ENCODE measurements at regions not wholly inside any gene's neighbourhood (a gene's known extent, or its start where the extent isn't known, plus 50 kb on each side); places are given as distances from the start of the nearest gene placed in this dataset.
A peak's percentile ranks its signal among the peaks of the same experiment; 100 is the strongest.

- Histone ChIP-seq H3K9me3 (no peaks in the 10 kb centered on the region), H3K36me3 (no peaks in the 10 kb centered on the region), H3K4me3 (no peak overlapping the region), H3K27me3 (no peaks in the 10 kb centered on the region), H3K4me1 (peaks cover 0 to 25% (median 6%) of the 10 kb centered on the region in 3 donors), H3K27ac (no peak overlapping the region)
- 29 to 54% methylated on average over 4 to 5 of the region's 7 CpGs for WGBS, 2 donors (ENCODE audit: low coverage in 1 of 2)
- TF ChIP-seq EP300 (IDR thresholded peaks at IDR 0.05) = no peak
- no peak for TF ChIP-seq POLR2AphosphoS5 (IDR thresholded peaks at IDR 0.05)
- TF ChIP-seq POLR2A (IDR thresholded peaks at IDR 0.05) = no peak
- TF ChIP-seq CTCF (IDR thresholded peaks at IDR 0.05) = no peak
- ATAC-seq = no peak
Observed at GRCh38 chr7:69418869-69419670, 179.2 kb upstream of the AUTS2 start.

- no peaks in the 10 kb centered on the region for H3K36me3 ChIP-seq
- WGBS, 2 donors (ENCODE audit: low coverage in 1 of 2) = 68 to 95% methylated on average over 3 to 5 of the region's 5 CpGs
- peaks cover 0 to 25% (median 6%) of the 10 kb centered on the region in 3 donors for H3K4me1 ChIP-seq
- H3K27me3 ChIP-seq = no peaks in the 10 kb centered on the region
- no peak for ATAC-seq
- TF ChIP-seq CTCF (IDR thresholded peaks at IDR 0.05) (no peak), POLR2AphosphoS5 (IDR thresholded peaks at IDR 0.05) (no peak), EP300 (IDR thresholded peaks at IDR 0.05) (no peak), POLR2A (IDR thresholded peaks at IDR 0.05) (no peak)
- H3K27ac ChIP-seq = no peak overlapping the region
- no peaks in the 10 kb centered on the region for H3K9me3 ChIP-seq
- H3K4me3 ChIP-seq = no peak overlapping the region
Observed at GRCh38 chr7:69419934-69420333, 178.3 kb upstream of the AUTS2 start.

- ATAC-seq = no peak
- 18 to 30% methylated on average over 2 to 4 of the region's 4 CpGs for WGBS, 2 donors (ENCODE audit: low coverage in 1 of 2)
Observed at GRCh38 chr7:69422574-69422985, 175.7 kb upstream of the AUTS2 start.

GRCh38 chr7:69426705-69427104 lies 171.6 kb upstream of the AUTS2 start:
- peaks cover 0 to 42% (median 18%) of the 10 kb centered on the region in 3 donors for H3K4me1 ChIP-seq
- H3K27me3 ChIP-seq = no peaks in the 10 kb centered on the region
- no peak overlapping the region for H3K4me3 ChIP-seq
- no peak overlapping the region for H3K27ac ChIP-seq
- 79 to 86% methylated on average over 5 to 7 of the region's 7 CpGs for WGBS, 2 donors (ENCODE audit: low coverage in 1 of 2)
- no peaks in the 10 kb centered on the region for H3K9me3 ChIP-seq
- TF ChIP-seq EP300 (IDR thresholded peaks at IDR 0.05) (no peak), POLR2AphosphoS5 (IDR thresholded peaks at IDR 0.05) (no peak), POLR2A (IDR thresholded peaks at IDR 0.05) (no peak), CTCF (IDR thresholded peaks at IDR 0.05) (no peak)
- no peak for ATAC-seq
- H3K36me3 ChIP-seq = no peaks in the 10 kb centered on the region

More at GRCh38 chr7:69422574-69422985, 175.7 kb upstream of the AUTS2 start:
- H3K4me1 ChIP-seq = peaks cover 0 to 25% (median 6%) of the 10 kb centered on the region in 3 donors
- H3K27me3 ChIP-seq = no peaks in the 10 kb centered on the region
- no peaks in the 10 kb centered on the region for H3K9me3 ChIP-seq
- H3K36me3 ChIP-seq = no peaks in the 10 kb centered on the region
- H3K4me3 ChIP-seq = no peak overlapping the region
- H3K27ac ChIP-seq = peak overlapping the region in 3 of 4 donors; percentile 32 to 61 (median 56)
- TF ChIP-seq EP300 (IDR thresholded peaks at IDR 0.05) = no peak
- TF ChIP-seq POLR2AphosphoS5 (IDR thresholded peaks at IDR 0.05) = no peak
- no peak for TF ChIP-seq CTCF (IDR thresholded peaks at IDR 0.05)
- no peak for TF ChIP-seq POLR2A (IDR thresholded peaks at IDR 0.05)

GRCh38 chr7:69428089-69428488 lies 170.2 kb upstream of the AUTS2 start:
- no peaks in the 10 kb centered on the region for H3K36me3 ChIP-seq
- 74 to 76% methylated on average over 4 of the region's 4 CpGs for WGBS, 2 donors (ENCODE audit: low coverage in 1 of 2)
- H3K4me1 ChIP-seq = peaks cover 0 to 29% (median 11%) of the 10 kb centered on the region in 3 donors
- no peak overlapping the region for H3K27ac ChIP-seq
- no peaks in the 10 kb centered on the region for H3K9me3 ChIP-seq
- H3K4me3 ChIP-seq = no peak overlapping the region
- H3K27me3 ChIP-seq = no peaks in the 10 kb centered on the region
- ATAC-seq = no peak
- TF ChIP-seq POLR2A (IDR thresholded peaks at IDR 0.05) (no peak), CTCF (IDR thresholded peaks at IDR 0.05) (no peak), EP300 (IDR thresholded peaks at IDR 0.05) (no peak), POLR2AphosphoS5 (IDR thresholded peaks at IDR 0.05) (no peak)

Data from gastroesophageal sphincter (tissue), 4 donors.